Sigmoid colon (tissue), 6 donors: ENCODE measurements at regions not wholly inside any gene's neighbourhood (a gene's known extent, or its start where the extent isn't known, plus 50 kb on each side); places are given as distances from the start of the nearest gene placed in this dataset.

ENCODE experiments used
- DNase-seq: peaks from one replicate; pipeline ENCODE4 v3.0.0-alpha.2; 2019
- H3K27ac ChIP-seq, 4 donors: fragments of 200-600 bp; sonication (generic); one replicate each; pipeline ENCODE4 v1.5.1; 2016 to 2019; ENCODE audit warnings: mild to moderate bottlenecking in 1 of 4
- H3K27me3 ChIP-seq, 3 donors: fragments of 200-600 bp; sonication (generic); one replicate each; pipeline ENCODE4 v1.5.1; 2019; ENCODE audit warnings: mild to moderate bottlenecking in 1 of 3
- H3K36me3 ChIP-seq, 4 donors: fragments of 200-600 bp; sonication (generic); one replicate each; pipeline ENCODE4 v1.5.1; 2016 to 2019
- H3K4me1 ChIP-seq, 4 donors: fragments of 200-600 bp; sonication (generic); one replicate each; pipeline ENCODE4 v1.5.1; 2017 to 2019
- H3K4me3 ChIP-seq, 4 donors: fragments of 200-600 bp; sonication (generic); one replicate each; pipeline ENCODE4 v1.5.1; 2017 to 2019; ENCODE audit warnings: mild to moderate bottlenecking in 2 of 4, moderate library complexity in 1 of 4
- H3K9me3 ChIP-seq, 4 donors: fragments of 200-600 bp in 3 of 4; sonication (generic) in 3 of 4; one replicate each; pipeline versions ENCODE4 v1.5.1 to v1.6.1; 2013 to 2019
- CTCF ChIP-seq, 4 experiments: fragments of 450-650 bp in 3 of 4; fragments of 200-600 bp in 1 of 4; IDR thresholded peaks; one replicate each; pipeline ENCODE4 v1.5.1; 2016 to 2019; ENCODE audit warnings: antibody characterized with exemption in 4 of 4, mild to moderate bottlenecking in 3 of 4, moderate library complexity in 2 of 4
- EP300 ChIP-seq, 4 donors: sonication (generic); formaldehyde crosslinking; IDR thresholded peaks; one replicate each; pipeline ENCODE4 v1.6.1; 2017; ENCODE audit warnings: antibody characterized with exemption in 4 of 4
- POLR2A ChIP-seq, 2 donors: fragments of 450-650 bp; IDR thresholded peaks; one replicate each; pipeline ENCODE4 v1.6.1; 2016; ENCODE audit warnings: antibody characterized with exemption in 2 of 2, mild to moderate bottlenecking in 2 of 2, moderate library complexity in 2 of 2
- POLR2AphosphoS5 ChIP-seq, 4 donors: sonication (generic); formaldehyde crosslinking; IDR thresholded peaks; one replicate each; pipeline ENCODE4 v1.6.1; 2017; ENCODE audit warnings: antibody characterized with exemption in 4 of 4
- WGBS, 2 donors: extraction: QIAGEN DNeasy Blood & Tissue Kit; methylation state at CpG; one replicate each; pipeline ENCODE4 v1.1.7; 2013; 5-methylcytosine and 5-hydroxymethylcytosine counted together
- intact Hi-C: fragments of 100-400 bp; cut with DNase I; formaldehyde crosslinking; loops from one replicate; pipeline ENCODE4 v1.15.1; 2023
- donor health status: healthy with polysubstance abuse.
- donor health status: healthy.

- Histone ChIP-seq H3K4me3 (no peak overlapping the region), H3K36me3 (no peaks in the 10 kb centered on the region), H3K27ac (no peak overlapping the region), H3K9me3 (peaks cover 0 to 3% (median 0%) of the 10 kb centered on the region in 4 donors), H3K27me3 (no peaks in the 10 kb centered on the region), H3K4me1 (no peaks in the 10 kb centered on the region)
- intact Hi-C loops, result no loop called here
- TF ChIP-seq POLR2A (IDR thresholded peaks at IDR 0.05), result no peak
- TF ChIP-seq EP300 (IDR thresholded peaks at IDR 0.05), result no peak
- no peak for TF ChIP-seq POLR2AphosphoS5 (IDR thresholded peaks at IDR 0.05)
- no peak for TF ChIP-seq CTCF (IDR thresholded peaks at IDR 0.05)
- no peak for DNase-seq
These were observed 75.3 kb upstream of the MAST4 start for GRCh38 chr5:66520854-66521253.

GRCh38 chr5:66527478-66528035, 68.6 kb upstream of the MAST4 start:
- TF ChIP-seq POLR2A (IDR thresholded peaks at IDR 0.05), result no peak
- no peak for TF ChIP-seq POLR2AphosphoS5 (IDR thresholded peaks at IDR 0.05)
- TF ChIP-seq EP300 (IDR thresholded peaks at IDR 0.05), result no peak
- no peak for TF ChIP-seq CTCF (IDR thresholded peaks at IDR 0.05)
- WGBS, 2 donors, result 74 to 79% methylated on average over 4 of the region's 4 CpGs
- no peak for DNase-seq
- H3K27ac ChIP-seq, result no peak overlapping the region
- no peaks in the 10 kb centered on the region for H3K9me3 ChIP-seq
- no peaks in the 10 kb centered on the region for H3K27me3 ChIP-seq
- H3K36me3 ChIP-seq, result no peaks in the 10 kb centered on the region
- no peaks in the 10 kb centered on the region for H3K4me1 ChIP-seq
- intact Hi-C loops, result no loop called here
- H3K4me3 ChIP-seq, result no peak overlapping the region

GRCh38 chr5:66529182-66529581, 67.0 kb upstream of the MAST4 start:
- intact Hi-C loops, result no loop called here
- no peaks in the 10 kb centered on the region for H3K27me3 ChIP-seq
- no peak for TF ChIP-seq CTCF (IDR thresholded peaks at IDR 0.05)
- no peak for TF ChIP-seq POLR2AphosphoS5 (IDR thresholded peaks at IDR 0.05)
- TF ChIP-seq POLR2A (IDR thresholded peaks at IDR 0.05), result no peak
- no peak for TF ChIP-seq EP300 (IDR thresholded peaks at IDR 0.05)
- 40 to 58% methylated on average over 1 of the region's 1 CpG for WGBS, 2 donors
- no peak overlapping the region for H3K27ac ChIP-seq
- H3K4me1 ChIP-seq, result no peaks in the 10 kb centered on the region
- H3K4me3 ChIP-seq, result no peak overlapping the region
- no peaks in the 10 kb centered on the region for H3K9me3 ChIP-seq
- H3K36me3 ChIP-seq, result no peaks in the 10 kb centered on the region
- no peak for DNase-seq

- intact Hi-C loops, result no loop called here
- no peak overlapping the region for H3K27ac ChIP-seq
- H3K36me3 ChIP-seq, result no peaks in the 10 kb centered on the region
- no peak overlapping the region for H3K4me3 ChIP-seq
- no peaks in the 10 kb centered on the region for H3K27me3 ChIP-seq
- 84 to 91% methylated on average over 2 of the region's 2 CpGs for WGBS, 2 donors
- H3K9me3 ChIP-seq, result no peaks in the 10 kb centered on the region
- TF ChIP-seq POLR2AphosphoS5 (IDR thresholded peaks at IDR 0.05), result no peak
- no peak for TF ChIP-seq EP300 (IDR thresholded peaks at IDR 0.05)
- TF ChIP-seq POLR2A (IDR thresholded peaks at IDR 0.05), result no peak
- no peak for TF ChIP-seq CTCF (IDR thresholded peaks at IDR 0.05)
- H3K4me1 ChIP-seq, result no peaks in the 10 kb centered on the region
- no peak for DNase-seq
These were observed 66.5 kb upstream of the MAST4 start for GRCh38 chr5:66529704-66530103.

- TF ChIP-seq POLR2AphosphoS5 (IDR thresholded peaks at IDR 0.05), result no peak
- TF ChIP-seq CTCF (IDR thresholded peaks at IDR 0.05), result no peak
- TF ChIP-seq POLR2A (IDR thresholded peaks at IDR 0.05), result no peak
- TF ChIP-seq EP300 (IDR thresholded peaks at IDR 0.05), result no peak
- DNase-seq, result no peak
- intact Hi-C loops, result no loop called here
- Histone ChIP-seq H3K27ac (no peak overlapping the region), H3K27me3 (no peaks in the 10 kb centered on the region), H3K4me3 (no peak overlapping the region), H3K4me1 (no peaks in the 10 kb centered on the region), H3K36me3 (no peaks in the 10 kb centered on the region), H3K9me3 (no peaks in the 10 kb centered on the region)
These were observed 58.1 kb upstream of the MAST4 start for GRCh38 chr5:66538126-66538525.
